ENCODE measurements at regions not wholly inside any gene's neighbourhood (a gene's known extent, or its start where the extent isn't known, plus 50 kb on each side); places are given as distances from the start of the nearest gene placed in this dataset.

GRCh38 chr15:45834622-45835021 lies 199.8 kb downstream of the SQOR start:
- no peaks in the 10 kb centered on the region for H3K9me3 ChIP-seq (ENCODE audit: control insufficient read depth in 1 of 2, insufficient read depth in 1 of 2, low read depth in 1 of 2, low read length in 2 of 2)
- H3K79me2 ChIP-seq (ENCODE audit: insufficient read depth, low read length) = no peaks in the 10 kb centered on the region
- no peak overlapping the region for H3K9ac ChIP-seq (ENCODE audit: low read length)
- no peaks in the 10 kb centered on the region for H3K9me2 ChIP-seq (ENCODE audit: insufficient read depth)
- H3K4me3 ChIP-seq (replicated peaks in 1 of 2; ENCODE audit: low read depth in 1 of 2, low read length in 2 of 2) = no peak overlapping the region
- H2AFZ ChIP-seq (ENCODE audit: low read depth, low read length, poor library complexity, severe bottlenecking) = no peak overlapping the region
- no peak for ATAC-seq
- DNase-seq (ENCODE audit: low read depth, low spot score) = no peak
- H3K27ac ChIP-seq (ENCODE audit: low read depth, low read length) = no peak overlapping the region
- ChIA-PET RAD21 (ENCODE audit: low non-redundant PET in 1 of 2, low total read pairs in 2 of 2, uncharacterized antibody in 2 of 2, unreplicated experiment in 2 of 2) (no interaction called here), POLR2A (no interaction called here), CTCF (no interaction called here)
- intact Hi-C loops (cut with micrococcal nuclease) = no loop called here
- no peak for TF ChIP-seq SRF (IDR thresholded peaks at IDR 0.05; ENCODE audit: low read depth)
- no peak for TF ChIP-seq SIN3A (IDR thresholded peaks at IDR 0.05; ENCODE audit: low read depth)
- no peak for TF ChIP-seq TCF7L2 (IDR thresholded peaks at IDR 0.05; ENCODE audit: borderline replicate concordance, extremely low read depth, insufficient read depth, insufficient read length)
- TF ChIP-seq ZNF274 (IDR thresholded peaks at IDR 0.05; ENCODE audit: low read depth, low read length) = no peak
- TF ChIP-seq JUND (IDR thresholded peaks at IDR 0.05) = no peak
- TF ChIP-seq FOSL1 (IDR thresholded peaks at IDR 0.05; ENCODE audit: low read depth) = no peak
- no peak overlapping the region for H3K4me2 ChIP-seq (ENCODE audit: low read length)
- H4K20me1 ChIP-seq (ENCODE audit: insufficient read depth) = no peaks in the 10 kb centered on the region
- no peaks in the 10 kb centered on the region for H3K4me1 ChIP-seq (ENCODE audit: control insufficient read depth in 1 of 2, insufficient read depth in 2 of 2, low read length in 2 of 2)
- H3K27me3 ChIP-seq (ENCODE audit: insufficient read depth, low read length) = no peaks in the 10 kb centered on the region
- no peaks in the 10 kb centered on the region for H3K36me3 ChIP-seq (ENCODE audit: control insufficient read depth in 1 of 2, insufficient read depth in 2 of 2, low read length in 2 of 2)
- no TSS peak for BruUV-seq (replicated peaks)

GRCh38 chr15:45842151-45842550 lies 207.3 kb downstream of the SQOR start:
- RAD21 ChIA-PET (ENCODE audit: low non-redundant PET in 1 of 2, low total read pairs in 2 of 2, uncharacterized antibody in 2 of 2, unreplicated experiment in 2 of 2) = no interaction called here
- no peaks in the 10 kb centered on the region for H3K36me3 ChIP-seq (ENCODE audit: control insufficient read depth in 1 of 2, insufficient read depth in 2 of 2, low read length in 2 of 2)
- H3K9me2 ChIP-seq (ENCODE audit: insufficient read depth) = no peaks in the 10 kb centered on the region
- H3K27me3 ChIP-seq (ENCODE audit: insufficient read depth, low read length) = no peaks in the 10 kb centered on the region
- H3K79me2 ChIP-seq (ENCODE audit: insufficient read depth, low read length) = no peaks in the 10 kb centered on the region
- no peak overlapping the region for H2AFZ ChIP-seq (ENCODE audit: low read depth, low read length, poor library complexity, severe bottlenecking)
- no peak overlapping the region for H3K4me2 ChIP-seq (ENCODE audit: low read length)
- no peaks in the 10 kb centered on the region for H3K4me1 ChIP-seq (ENCODE audit: control insufficient read depth in 1 of 2, insufficient read depth in 2 of 2, low read length in 2 of 2)
- no peaks in the 10 kb centered on the region; a peak in 1 of 4 replicates for H3K9me3 ChIP-seq (ENCODE audit: control insufficient read depth in 1 of 2, insufficient read depth in 1 of 2, low read depth in 1 of 2, low read length in 2 of 2)
- H3K9ac ChIP-seq (ENCODE audit: low read length) = no peak overlapping the region
- H3K4me3 ChIP-seq (replicated peaks in 1 of 2; ENCODE audit: low read depth in 1 of 2, low read length in 2 of 2) = no peak overlapping the region
- intact Hi-C loops (cut with micrococcal nuclease) = no loop called here
- TF ChIP-seq EZH2 (IDR thresholded peaks at IDR 0.05) (no peak), SIN3A (IDR thresholded peaks at IDR 0.05; ENCODE audit: low read depth) (no peak), CBX3 (IDR thresholded peaks at IDR 0.05; ENCODE audit: low read depth) (no peak), EZH2phosphoT487 (IDR thresholded peaks at IDR 0.05; ENCODE audit: borderline replicate concordance) (no peak), ZFX (IDR thresholded peaks at IDR 0.05) (no peak), TCF7L2 (IDR thresholded peaks at IDR 0.05; ENCODE audit: borderline replicate concordance, extremely low read depth, insufficient read depth, insufficient read length) (no peak), EGR1 (IDR thresholded peaks at IDR 0.05; ENCODE audit: low read depth) (no peak), SP1 (IDR thresholded peaks at IDR 0.05; ENCODE audit: low read depth) (no peak), CEBPB (IDR thresholded peaks at IDR 0.05; ENCODE audit: low read depth) (no peak), RAD21 (IDR thresholded peaks at IDR 0.05; ENCODE audit: low read depth) (no peak), SRF (IDR thresholded peaks at IDR 0.05; ENCODE audit: low read depth) (no peak), YY1 (IDR thresholded peaks at IDR 0.05; ENCODE audit: extremely low read depth, insufficient replicate concordance, low read depth, low read length) (no peak), ELF1 (IDR thresholded peaks at IDR 0.05; ENCODE audit: borderline replicate concordance, low read depth) (no peak)
- TF ChIP-seq, protein P1, sequence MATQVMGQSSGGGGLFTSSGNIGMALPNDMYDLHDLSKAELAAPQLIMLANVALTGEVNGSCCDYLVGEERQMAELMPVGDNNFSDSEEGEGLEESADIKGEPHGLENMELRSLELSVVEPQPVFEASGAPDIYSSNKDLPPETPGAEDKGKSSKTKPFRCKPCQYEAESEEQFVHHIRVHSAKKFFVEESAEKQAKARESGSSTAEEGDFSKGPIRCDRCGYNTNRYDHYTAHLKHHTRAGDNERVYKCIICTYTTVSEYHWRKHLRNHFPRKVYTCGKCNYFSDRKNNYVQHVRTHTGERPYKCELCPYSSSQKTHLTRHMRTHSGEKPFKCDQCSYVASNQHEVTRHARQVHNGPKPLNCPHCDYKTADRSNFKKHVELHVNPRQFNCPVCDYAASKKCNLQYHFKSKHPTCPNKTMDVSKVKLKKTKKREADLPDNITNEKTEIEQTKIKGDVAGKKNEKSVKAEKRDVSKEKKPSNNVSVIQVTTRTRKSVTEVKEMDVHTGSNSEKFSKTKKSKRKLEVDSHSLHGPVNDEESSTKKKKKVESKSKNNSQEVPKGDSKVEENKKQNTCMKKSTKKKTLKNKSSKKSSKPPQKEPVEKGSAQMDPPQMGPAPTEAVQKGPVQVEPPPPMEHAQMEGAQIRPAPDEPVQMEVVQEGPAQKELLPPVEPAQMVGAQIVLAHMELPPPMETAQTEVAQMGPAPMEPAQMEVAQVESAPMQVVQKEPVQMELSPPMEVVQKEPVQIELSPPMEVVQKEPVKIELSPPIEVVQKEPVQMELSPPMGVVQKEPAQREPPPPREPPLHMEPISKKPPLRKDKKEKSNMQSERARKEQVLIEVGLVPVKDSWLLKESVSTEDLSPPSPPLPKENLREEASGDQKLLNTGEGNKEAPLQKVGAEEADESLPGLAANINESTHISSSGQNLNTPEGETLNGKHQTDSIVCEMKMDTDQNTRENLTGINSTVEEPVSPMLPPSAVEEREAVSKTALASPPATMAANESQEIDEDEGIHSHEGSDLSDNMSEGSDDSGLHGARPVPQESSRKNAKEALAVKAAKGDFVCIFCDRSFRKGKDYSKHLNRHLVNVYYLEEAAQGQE (IDR thresholded peaks at IDR 0.05; ENCODE audit: low read depth) = no peak
- TF ChIP-seq, protein P2, sequence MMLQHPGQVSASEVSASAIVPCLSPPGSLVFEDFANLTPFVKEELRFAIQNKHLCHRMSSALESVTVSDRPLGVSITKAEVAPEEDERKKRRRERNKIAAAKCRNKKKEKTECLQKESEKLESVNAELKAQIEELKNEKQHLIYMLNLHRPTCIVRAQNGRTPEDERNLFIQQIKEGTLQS (IDR thresholded peaks at IDR 0.05) = no peak
- ATAC-seq (no peak), DNase-seq (ENCODE audit: low read depth, low spot score) (no peak)
- no peak overlapping the region for H3K27ac ChIP-seq (ENCODE audit: low read depth, low read length)
- POLR2A ChIA-PET = no interaction called here
- CTCF ChIA-PET = no interaction called here
- BruUV-seq (replicated peaks) = no TSS peak
- no peaks in the 10 kb centered on the region for H4K20me1 ChIP-seq (ENCODE audit: insufficient read depth)

All from HCT116 (cell line).